Uterus (tissue), 2 donors: ENCODE measurements at regions not wholly inside any gene's neighbourhood (a gene's known extent, or its start where the extent isn't known, plus 50 kb on each side); places are given as distances from the start of the nearest gene placed in this dataset.

ENCODE experiments used
- CTCF ChIP-seq, 4 experiments: fragments of 200-600 bp in 2 of 4; fragments of 450-650 bp in 2 of 4; sonication (generic) in 2 of 4; IDR thresholded peaks; one replicate each; pipeline ENCODE4 v1.5.1; 2016 to 2019; ENCODE audit warnings: antibody characterized with exemption in 4 of 4, mild to moderate bottlenecking in 2 of 4, moderate library complexity in 1 of 4
- POLR2A ChIP-seq, 2 donors: fragments of 450-650 bp; IDR thresholded peaks; one replicate each; pipeline ENCODE4 v1.6.1; 2016; ENCODE audit warnings: antibody characterized with exemption in 2 of 2, mild to moderate bottlenecking in 1 of 2, moderate library complexity in 1 of 2

GRCh38 chrX:42050345-42050744, 127.0 kb upstream of the CASK start:
- TF ChIP-seq CTCF (IDR thresholded peaks at IDR 0.05) (no peak), POLR2A (IDR thresholded peaks at IDR 0.05) (no peak)
